Ramos (cell line): ENCODE measurements at regions not wholly inside any gene's neighbourhood (a gene's known extent, or its start where the extent isn't known, plus 50 kb on each side); places are given as distances from the start of the nearest gene placed in this dataset.
"Not testable (repeated sequence)": the region's sequence is repeated elsewhere in the genome, so short reads cannot be mapped to it uniquely, and the experiment has no call there.

Experiments
- in situ Hi-C: fragments of 300-500 bp; cut with MboI; formaldehyde crosslinking; loops from one replicate; pipeline ENCODE4 v1.14.3; 2022; ENCODE audit warnings: low sequenced_read_pairs; ENCODE audit not compliant: unreplicated experiment

GRCh38 chr16:73126525-73126853 lies 78.6 kb upstream of the ZFHX3 start:
- in situ Hi-C loops: no loop called here

- in situ Hi-C loops: no loop called here
Measured at GRCh38 chr16:73125850-73126524, 78.1 kb upstream of the ZFHX3 start.

- in situ Hi-C loops: no loop called here
Measured at GRCh38 chr16:73124665-73125375, 76.9 kb upstream of the ZFHX3 start.

- in situ Hi-C loops: no loop called here
Measured at GRCh38 chr16:73124097-73124652, 76.2 kb upstream of the ZFHX3 start.

- in situ Hi-C loops: no loop called here
Measured at GRCh38 chr16:73122604-73123391, 74.9 kb upstream of the ZFHX3 start.

GRCh38 chr16:73116576-73116975 lies 68.6 kb upstream of the ZFHX3 start:
- in situ Hi-C loops: no loop called here

GRCh38 chr16:73113336-73113735 lies 65.4 kb upstream of the ZFHX3 start:
- in situ Hi-C loops: no loop called here

- in situ Hi-C loops: no loop called here
Measured at GRCh38 chr16:73108195-73108963, 60.5 kb upstream of the ZFHX3 start.

GRCh38 chr16:73107371-73107770 lies 59.4 kb upstream of the ZFHX3 start:
- in situ Hi-C loops: no loop called here

- in situ Hi-C loops: no loop called here
Measured at GRCh38 chr16:73106329-73107034, 58.6 kb upstream of the ZFHX3 start.

- in situ Hi-C loops: no loop called here
Measured at GRCh38 chr16:73101568-73101967, 53.6 kb upstream of the ZFHX3 start.

- in situ Hi-C loops: not testable (repeated sequence)
Measured at GRCh38 chr16:73099601-73100000, 51.7 kb upstream of the ZFHX3 start.
